ENCODE measurements at regions not wholly inside any gene's neighbourhood (a gene's known extent, or its start where the extent isn't known, plus 50 kb on each side); places are given as distances from the start of the nearest gene placed in this dataset.
"Not testable (repeated sequence)": the region's sequence is repeated elsewhere in the genome, so short reads cannot be mapped to it uniquely, and the experiment has no call there.

DNA sequence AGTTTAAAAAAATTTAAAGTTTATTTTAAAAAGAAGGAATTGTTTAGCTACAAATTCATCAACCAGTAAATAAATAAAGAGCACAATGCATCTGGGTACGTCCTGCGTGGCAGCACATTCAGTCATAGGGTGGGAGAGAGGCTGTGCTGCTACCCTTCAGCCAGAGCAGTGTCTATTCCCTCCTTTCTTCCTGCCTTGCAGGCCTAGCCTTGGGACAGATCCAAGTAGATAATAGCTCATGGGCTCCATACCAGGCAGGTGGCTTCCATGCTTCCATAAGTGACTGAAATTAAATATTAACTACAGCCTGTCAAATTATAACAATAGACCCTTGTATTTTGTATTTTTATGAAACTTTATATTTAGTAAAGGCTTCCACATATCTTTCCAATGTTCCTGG is 408.3 kb upstream of the RGMB start:
- 60% methylated on average over 1 of the region's 2 CpGs for WGBS (ENCODE audit: insufficient coverage)
- POLR2A ChIA-PET = no interaction called here
- no peak overlapping the region for H3K27ac Mint-ChIP-seq
- Histone ChIP-seq H3K4me1 (ENCODE audit: control insufficient read depth in 1 of 2, extremely low read depth in 1 of 2, insufficient read depth in 2 of 2, low read length in 2 of 2) (no peaks in the 10 kb centered on the region), H3K4me3 (ENCODE audit: control insufficient read depth in 1 of 2, extremely low read depth in 1 of 2, low read length in 1 of 2) (no peak overlapping the region), H3K27me3 (replicated peaks in 1 of 2; ENCODE audit: control insufficient read depth in 2 of 2, extremely low read depth in 1 of 2, insufficient read depth in 2 of 2, low read length in 1 of 2) (peaks cover 0 to 5% of the 10 kb centered on the region in 2 experiments), H3K27ac (ENCODE audit: low read length) (no peak overlapping the region), H3K9me3 (no peaks in the 10 kb centered on the region), H3K36me3 (ENCODE audit: control insufficient read depth in 2 of 2, extremely low read depth in 1 of 2, insufficient read depth in 1 of 2, low read length in 1 of 2) (no peaks in the 10 kb centered on the region)
- H3K9me3 Mint-ChIP-seq = peaks cover 0 to 4% (median 3%) of the 10 kb centered on the region in 3 donors
- H3K27me3 Mint-ChIP-seq = no peaks in the 10 kb centered on the region
- H3K36me3 Mint-ChIP-seq = no peaks in the 10 kb centered on the region
- DNase-seq (no peak), ATAC-seq (replicated peaks in 1 of 4) (no peak)
- CTCF ChIA-PET = no interaction called here
- no peak overlapping the region for H3K4me3 Mint-ChIP-seq
- no peaks in the 10 kb centered on the region for H3K4me1 Mint-ChIP-seq

DNA sequence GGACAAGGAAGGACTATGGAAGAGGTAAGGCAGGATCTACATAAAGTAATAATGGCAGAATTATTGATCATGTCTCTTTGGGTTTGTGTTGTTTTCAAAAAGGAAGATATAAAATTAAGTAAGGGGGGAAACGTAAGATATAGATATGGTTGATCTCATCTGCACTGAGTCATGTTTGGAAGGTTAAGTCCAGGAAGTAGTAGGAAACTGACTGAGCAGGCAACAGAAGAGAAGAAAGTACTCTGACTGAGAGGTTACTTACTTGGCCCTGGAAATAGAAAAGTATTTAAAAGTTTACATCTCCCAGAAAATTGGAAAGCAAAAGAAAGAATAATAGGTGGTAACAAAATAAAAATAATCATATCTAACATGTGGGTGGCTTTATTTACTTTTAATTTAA is 405.3 kb upstream of the RGMB start:
- H3K4me1 ChIP-seq (ENCODE audit: control insufficient read depth in 1 of 2, extremely low read depth in 1 of 2, insufficient read depth in 2 of 2, low read length in 2 of 2) = no peaks in the 10 kb centered on the region
- Mint-ChIP-seq H3K9me3 (peaks cover 0 to 3% (median 0%) of the 10 kb centered on the region in 3 donors), H3K27me3 (no peaks in the 10 kb centered on the region), H3K27ac (no peak overlapping the region), H3K4me3 (no peak overlapping the region), H3K4me1 (no peaks in the 10 kb centered on the region), H3K36me3 (no peaks in the 10 kb centered on the region)
- DNase-seq = no peak
- H3K4me3 ChIP-seq (ENCODE audit: control insufficient read depth in 1 of 2, extremely low read depth in 1 of 2, low read length in 1 of 2) = no peak overlapping the region
- POLR2A ChIA-PET = no interaction called here
- no peak for ATAC-seq (replicated peaks in 1 of 4)
- H3K27ac ChIP-seq (ENCODE audit: low read length) = no peak overlapping the region
- H3K9me3 ChIP-seq = no peaks in the 10 kb centered on the region
- 50% methylated on average over 1 of the region's 1 CpG for WGBS (ENCODE audit: insufficient coverage)
- CTCF ChIA-PET = no interaction called here
- no peaks in the 10 kb centered on the region for H3K27me3 ChIP-seq (replicated peaks in 1 of 2; ENCODE audit: control insufficient read depth in 2 of 2, extremely low read depth in 1 of 2, insufficient read depth in 2 of 2, low read length in 1 of 2)
- H3K36me3 ChIP-seq (ENCODE audit: control insufficient read depth in 2 of 2, extremely low read depth in 1 of 2, insufficient read depth in 1 of 2, low read length in 1 of 2) = no peaks in the 10 kb centered on the region

DNA sequence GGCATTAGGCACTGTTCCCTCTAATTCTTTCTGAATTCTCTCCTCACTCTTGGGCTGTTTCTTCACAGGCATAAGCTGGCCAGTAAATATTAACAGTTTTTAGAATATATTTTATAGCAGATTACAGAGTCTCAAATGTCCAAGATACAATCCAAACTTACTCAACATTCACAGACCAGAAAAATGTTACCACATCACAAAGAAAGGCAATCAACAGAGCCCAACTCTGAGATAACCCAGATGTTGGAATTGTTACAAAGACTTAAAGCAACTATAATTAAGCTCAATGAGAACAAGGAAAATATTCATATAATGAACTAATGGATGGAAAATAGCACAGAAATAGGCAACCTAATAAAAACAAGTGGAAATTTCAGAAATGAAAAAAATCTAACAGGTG is 401.1 kb upstream of the RGMB start:
- H3K27me3 Mint-ChIP-seq = no peaks in the 10 kb centered on the region
- no peak for ATAC-seq (replicated peaks in 1 of 4)

DNA sequence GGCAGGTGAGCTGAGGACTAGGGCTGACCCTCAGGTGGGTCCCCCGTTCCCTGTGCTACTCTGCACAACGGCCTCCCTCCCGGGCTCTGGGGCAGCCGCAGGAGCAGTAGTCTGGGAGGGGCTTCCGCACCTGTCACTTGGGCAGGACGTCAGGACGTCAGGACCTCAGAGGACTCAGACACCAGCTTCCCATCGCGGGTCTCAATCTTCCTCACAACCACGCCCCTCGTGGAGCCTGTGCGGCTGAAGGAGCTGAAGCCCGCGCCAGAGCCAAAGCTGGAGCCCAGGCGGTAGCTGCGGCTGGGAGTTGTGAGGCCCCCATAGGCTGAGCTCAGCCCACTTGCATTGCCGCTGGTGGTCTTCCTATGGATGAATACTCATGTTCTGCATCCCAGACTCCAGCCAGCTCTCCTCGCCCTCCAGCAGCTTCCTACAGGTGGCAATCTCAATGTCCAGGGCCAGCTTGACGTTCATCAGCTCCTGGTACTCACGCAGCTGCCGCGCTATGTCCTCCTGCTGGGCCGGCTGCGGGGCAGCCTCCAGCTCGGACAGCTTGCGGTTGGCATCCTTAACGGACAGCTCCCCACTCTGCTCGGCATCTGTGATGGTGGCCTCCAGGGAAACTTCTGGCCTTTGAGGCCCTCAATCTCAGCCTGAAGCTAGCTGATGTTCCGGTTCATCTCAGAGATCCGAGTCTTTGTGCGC is 381.4 kb upstream of the RGMB start:
- no peak for DNase-seq
- CTCF ChIA-PET = interaction anchor here (0.6 to 0.7 kb wide), 2 partner anchors 135 to 405 kb away, joined by 3 to 4 read pairs; no protein-coding TSS in a partner anchor
- Histone ChIP-seq H3K27me3 (replicated peaks in 1 of 2; ENCODE audit: control insufficient read depth in 2 of 2, extremely low read depth in 1 of 2, insufficient read depth in 2 of 2, low read length in 1 of 2) (no peaks in the 10 kb centered on the region), H3K4me1 (ENCODE audit: control insufficient read depth in 1 of 2, extremely low read depth in 1 of 2, insufficient read depth in 2 of 2, low read length in 2 of 2) (no peaks in the 10 kb centered on the region), H3K9me3 (no peaks in the 10 kb centered on the region), H3K36me3 (ENCODE audit: control insufficient read depth in 2 of 2, extremely low read depth in 1 of 2, insufficient read depth in 1 of 2, low read length in 1 of 2) (no peaks in the 10 kb centered on the region), H3K27ac (ENCODE audit: low read length) (no peak overlapping the region), H3K4me3 (ENCODE audit: control insufficient read depth in 1 of 2, extremely low read depth in 1 of 2, low read length in 1 of 2) (no peak overlapping the region)
- Mint-ChIP-seq H3K4me3 (no peak overlapping the region), H3K9me3 (no peaks in the 10 kb centered on the region), H3K4me1 (no peaks in the 10 kb centered on the region), H3K27ac (no peak overlapping the region), H3K36me3 (no peaks in the 10 kb centered on the region), H3K27me3 (peaks cover 2 to 7% of the 10 kb centered on the region in 2 donors)
- ATAC-seq (replicated peaks in 1 of 4) = no peak
- POLR2A ChIA-PET = no interaction called here
- WGBS (ENCODE audit: insufficient coverage) = 91% methylated on average over 30 of the region's 31 CpGs

More for the DNA sequence above, 401.1 kb upstream of the RGMB start:
- POLR2A ChIA-PET = no interaction called here
- no peak for DNase-seq
- Histone ChIP-seq H3K9me3 (no peaks in the 10 kb centered on the region), H3K27me3 (replicated peaks in 1 of 2; ENCODE audit: control insufficient read depth in 2 of 2, extremely low read depth in 1 of 2, insufficient read depth in 2 of 2, low read length in 1 of 2) (no peaks in the 10 kb centered on the region), H3K36me3 (ENCODE audit: control insufficient read depth in 2 of 2, extremely low read depth in 1 of 2, insufficient read depth in 1 of 2, low read length in 1 of 2) (no peaks in the 10 kb centered on the region), H3K4me3 (ENCODE audit: control insufficient read depth in 1 of 2, extremely low read depth in 1 of 2, low read length in 1 of 2) (no peak overlapping the region), H3K27ac (ENCODE audit: low read length) (no peak overlapping the region), H3K4me1 (ENCODE audit: control insufficient read depth in 1 of 2, extremely low read depth in 1 of 2, insufficient read depth in 2 of 2, low read length in 2 of 2) (no peaks in the 10 kb centered on the region)
- no peaks in the 10 kb centered on the region for H3K4me1 Mint-ChIP-seq
- H3K36me3 Mint-ChIP-seq = no peaks in the 10 kb centered on the region
- H3K9me3 Mint-ChIP-seq = peaks cover 0 to 3% (median 0%) of the 10 kb centered on the region in 3 donors
- H3K4me3 Mint-ChIP-seq = no peak overlapping the region
- CTCF ChIA-PET = no interaction called here
- H3K27ac Mint-ChIP-seq = no peak overlapping the region

DNA sequence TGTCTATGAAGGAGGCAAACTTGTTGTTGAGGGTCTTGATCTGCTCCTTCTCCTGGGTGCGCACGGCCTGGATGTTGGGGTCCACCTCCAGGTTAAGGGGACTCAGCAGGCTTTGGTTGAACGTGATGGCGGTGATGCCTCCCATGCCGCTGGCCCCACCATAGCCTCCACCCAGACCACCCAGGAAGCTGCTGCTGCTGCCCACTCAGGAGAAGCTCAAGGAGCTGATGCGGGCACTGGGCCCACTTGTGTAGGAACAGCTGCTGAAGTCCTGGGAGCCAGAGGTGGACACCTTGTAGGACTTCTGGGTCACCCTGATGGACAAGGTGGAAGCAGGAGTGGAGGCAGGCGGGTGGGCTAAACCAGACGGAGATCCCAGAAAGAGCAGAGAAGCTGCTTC is 380.3 kb upstream of the RGMB start:
- H3K9me3 ChIP-seq; H3K36me3 Mint-ChIP-seq; H3K27me3 ChIP-seq (replicated peaks in 1 of 2; ENCODE audit: control insufficient read depth in 2 of 2, extremely low read depth in 1 of 2, insufficient read depth in 2 of 2, low read length in 1 of 2); H3K4me3 Mint-ChIP-seq; H3K27ac ChIP-seq (ENCODE audit: low read length); H3K4me3 ChIP-seq (ENCODE audit: control insufficient read depth in 1 of 2, extremely low read depth in 1 of 2, low read length in 1 of 2); POLR2A ChIA-PET; CTCF ChIA-PET; H3K27me3 Mint-ChIP-seq; DNase-seq; H3K27ac Mint-ChIP-seq; H3K4me1 ChIP-seq (ENCODE audit: control insufficient read depth in 1 of 2, extremely low read depth in 1 of 2, insufficient read depth in 2 of 2, low read length in 2 of 2); H3K36me3 ChIP-seq (ENCODE audit: control insufficient read depth in 2 of 2, extremely low read depth in 1 of 2, insufficient read depth in 1 of 2, low read length in 1 of 2); H3K9me3 Mint-ChIP-seq; ATAC-seq (replicated peaks in 1 of 4); H3K4me1 Mint-ChIP-seq: not testable (repeated sequence)
- WGBS (ENCODE audit: insufficient coverage) = 88% methylated on average over 6 of the region's 8 CpGs

DNA sequence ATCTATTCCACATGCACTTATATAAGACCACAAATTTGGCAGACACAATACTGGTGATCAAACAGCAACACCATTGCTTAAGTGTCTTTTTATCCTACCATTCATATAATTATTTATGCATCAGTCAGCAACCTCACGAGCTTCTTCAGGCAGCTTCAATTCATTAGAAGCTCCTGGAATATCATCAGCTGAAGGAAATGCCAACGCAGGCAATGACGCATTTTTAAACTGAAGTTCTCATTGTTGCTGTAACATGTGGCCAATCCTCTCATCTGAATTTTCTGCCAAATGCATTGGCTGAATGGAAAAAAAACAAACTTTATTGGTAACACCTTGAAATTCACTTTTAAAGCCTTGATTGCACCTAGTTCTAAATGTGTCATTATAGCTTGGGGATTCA is 376.4 kb upstream of the RGMB start:
- Mint-ChIP-seq H3K4me1 (no peaks in the 10 kb centered on the region), H3K4me3 (no peak overlapping the region), H3K36me3 (no peaks in the 10 kb centered on the region), H3K27ac (no peak overlapping the region), H3K9me3 (no peaks in the 10 kb centered on the region), H3K27me3 (peaks cover 2 to 4% of the 10 kb centered on the region in 2 donors)
- Histone ChIP-seq H3K27ac (ENCODE audit: low read length) (no peak overlapping the region), H3K27me3 (replicated peaks in 1 of 2; ENCODE audit: control insufficient read depth in 2 of 2, extremely low read depth in 1 of 2, insufficient read depth in 2 of 2, low read length in 1 of 2) (no peaks in the 10 kb centered on the region), H3K9me3 (no peaks in the 10 kb centered on the region), H3K4me3 (ENCODE audit: control insufficient read depth in 1 of 2, extremely low read depth in 1 of 2, low read length in 1 of 2) (no peak overlapping the region), H3K4me1 (ENCODE audit: control insufficient read depth in 1 of 2, extremely low read depth in 1 of 2, insufficient read depth in 2 of 2, low read length in 2 of 2) (no peaks in the 10 kb centered on the region), H3K36me3 (ENCODE audit: control insufficient read depth in 2 of 2, extremely low read depth in 1 of 2, insufficient read depth in 1 of 2, low read length in 1 of 2) (no peaks in the 10 kb centered on the region)
- ChIA-PET CTCF (no interaction called here), POLR2A (no interaction called here)
- DNase-seq (no peak), ATAC-seq (replicated peaks in 1 of 4) (no peak)
- 73% methylated on average over 3 of the region's 3 CpGs for WGBS (ENCODE audit: insufficient coverage)

DNA sequence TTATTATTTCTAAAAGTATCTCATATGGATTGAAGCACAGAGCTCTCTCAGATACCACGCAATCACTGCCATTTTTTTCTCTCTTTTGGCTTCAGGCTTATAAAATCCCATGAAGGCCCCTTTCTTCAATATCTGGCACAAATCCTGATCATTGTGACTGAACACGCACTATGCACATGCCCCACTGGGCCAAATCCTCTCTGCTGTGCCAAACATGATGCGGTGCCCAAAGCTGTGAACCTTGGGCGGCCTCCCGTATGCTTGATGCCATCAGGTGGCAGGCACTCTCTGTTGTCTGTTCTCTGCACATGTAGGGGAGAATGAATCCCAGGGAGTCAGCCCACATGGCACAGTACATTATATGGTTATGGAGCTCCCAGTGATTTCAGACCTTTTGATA is 375.0 kb upstream of the RGMB start:
- no peaks in the 10 kb centered on the region for H3K27me3 ChIP-seq (replicated peaks in 1 of 2; ENCODE audit: control insufficient read depth in 2 of 2, extremely low read depth in 1 of 2, insufficient read depth in 2 of 2, low read length in 1 of 2)
- H3K4me3 ChIP-seq (ENCODE audit: control insufficient read depth in 1 of 2, extremely low read depth in 1 of 2, low read length in 1 of 2) = no peak overlapping the region
- H3K4me1 Mint-ChIP-seq = no peaks in the 10 kb centered on the region
- no peaks in the 10 kb centered on the region for H3K9me3 ChIP-seq
- WGBS (ENCODE audit: insufficient coverage) = 86% methylated on average over 1 of the region's 5 CpGs
- no peak overlapping the region for H3K27ac ChIP-seq (ENCODE audit: low read length)
- no peak for ATAC-seq (replicated peaks in 1 of 4)
- DNase-seq = no peak
- no peaks in the 10 kb centered on the region for H3K27me3 Mint-ChIP-seq
- H3K36me3 ChIP-seq (ENCODE audit: control insufficient read depth in 2 of 2, extremely low read depth in 1 of 2, insufficient read depth in 1 of 2, low read length in 1 of 2) = no peaks in the 10 kb centered on the region
- no peaks in the 10 kb centered on the region for H3K9me3 Mint-ChIP-seq
- POLR2A ChIA-PET = no interaction called here
- no peaks in the 10 kb centered on the region for H3K4me1 ChIP-seq (ENCODE audit: control insufficient read depth in 1 of 2, extremely low read depth in 1 of 2, insufficient read depth in 2 of 2, low read length in 2 of 2)
- no peaks in the 10 kb centered on the region for H3K36me3 Mint-ChIP-seq
- H3K4me3 Mint-ChIP-seq = no peak overlapping the region
- H3K27ac Mint-ChIP-seq = no peak overlapping the region
- CTCF ChIA-PET = no interaction called here
